DND-41 (cell line): ENCODE measurements at regions not wholly inside any gene's neighbourhood (a gene's known extent, or its start where the extent isn't known, plus 50 kb on each side); places are given as distances from the start of the nearest gene placed in this dataset.

ENCODE experiments used
- EZH2 ChIP-seq: IDR thresholded peaks from 3 replicates; pipeline ENCODE4 v1.6.1; 2012; ENCODE audit warnings: borderline replicate concordance, low read depth, mild to moderate bottlenecking, moderate library complexity, low read length, inconsistent platforms; ENCODE audit not compliant: severe bottlenecking
- TF ChIP-seq, protein P1 (sequence below): IDR thresholded peaks from 2 replicates; pipeline ENCODE4 v1.5.1; 2012; ENCODE audit warnings: borderline replicate concordance, low read length, moderate library complexity, mild to moderate bottlenecking; ENCODE audit not compliant: poor library complexity, severe bottlenecking; ENCODE audit errors: extremely low read depth

DNA sequence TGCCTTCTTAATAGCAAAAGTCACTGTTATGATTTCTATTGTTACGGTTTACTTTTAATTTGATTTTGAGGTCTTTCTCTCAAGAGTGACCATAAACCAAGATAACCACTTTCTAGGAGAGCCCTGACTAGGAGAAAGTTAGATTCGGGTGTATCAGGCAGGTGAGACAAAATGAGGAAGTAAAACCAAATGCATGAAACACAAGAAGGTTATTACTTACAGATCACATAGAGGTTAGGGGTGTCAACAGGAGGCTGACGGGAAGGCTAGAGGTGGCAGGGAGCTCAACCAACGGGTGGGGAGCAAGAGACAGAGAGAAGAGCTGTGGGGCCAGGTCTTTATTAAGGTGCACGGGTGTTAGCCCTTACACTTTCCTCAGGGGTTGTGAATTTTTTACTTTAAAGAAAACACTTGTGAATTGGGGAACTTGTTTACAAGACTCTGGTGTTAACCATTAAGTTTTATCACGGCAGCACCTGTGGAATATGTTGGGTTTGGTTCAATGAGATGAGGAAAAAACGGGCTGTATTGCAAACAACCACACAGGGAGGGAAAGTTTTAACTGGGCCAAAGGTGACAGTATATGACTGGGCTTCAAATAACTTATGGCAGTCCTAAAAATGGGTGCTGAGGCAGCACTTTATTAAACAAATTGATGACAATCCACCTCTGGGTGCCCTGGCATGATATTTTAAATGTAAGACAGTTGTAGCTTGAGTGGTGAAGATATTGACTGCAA lies 154.9 kb downstream of the SDHAF3 start:
- TF ChIP-seq, protein P1, sequence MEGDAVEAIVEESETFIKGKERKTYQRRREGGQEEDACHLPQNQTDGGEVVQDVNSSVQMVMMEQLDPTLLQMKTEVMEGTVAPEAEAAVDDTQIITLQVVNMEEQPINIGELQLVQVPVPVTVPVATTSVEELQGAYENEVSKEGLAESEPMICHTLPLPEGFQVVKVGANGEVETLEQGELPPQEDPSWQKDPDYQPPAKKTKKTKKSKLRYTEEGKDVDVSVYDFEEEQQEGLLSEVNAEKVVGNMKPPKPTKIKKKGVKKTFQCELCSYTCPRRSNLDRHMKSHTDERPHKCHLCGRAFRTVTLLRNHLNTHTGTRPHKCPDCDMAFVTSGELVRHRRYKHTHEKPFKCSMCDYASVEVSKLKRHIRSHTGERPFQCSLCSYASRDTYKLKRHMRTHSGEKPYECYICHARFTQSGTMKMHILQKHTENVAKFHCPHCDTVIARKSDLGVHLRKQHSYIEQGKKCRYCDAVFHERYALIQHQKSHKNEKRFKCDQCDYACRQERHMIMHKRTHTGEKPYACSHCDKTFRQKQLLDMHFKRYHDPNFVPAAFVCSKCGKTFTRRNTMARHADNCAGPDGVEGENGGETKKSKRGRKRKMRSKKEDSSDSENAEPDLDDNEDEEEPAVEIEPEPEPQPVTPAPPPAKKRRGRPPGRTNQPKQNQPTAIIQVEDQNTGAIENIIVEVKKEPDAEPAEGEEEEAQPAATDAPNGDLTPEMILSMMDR: no peak
- TF ChIP-seq EZH2: no peak
